Iris pigment epithelial cell (primary cell): ENCODE measurements at regions not wholly inside any gene's neighbourhood (a gene's known extent, or its start where the extent isn't known, plus 50 kb on each side); places are given as distances from the start of the nearest gene placed in this dataset.
A peak's percentile ranks its signal among the peaks of the same experiment; 100 is the strongest.

Experiments used
- DNase-seq: peaks from one replicate; pipeline ENCODE4 v3.0.0-alpha.2; 2011; ENCODE audit warnings: low read depth

DNA sequence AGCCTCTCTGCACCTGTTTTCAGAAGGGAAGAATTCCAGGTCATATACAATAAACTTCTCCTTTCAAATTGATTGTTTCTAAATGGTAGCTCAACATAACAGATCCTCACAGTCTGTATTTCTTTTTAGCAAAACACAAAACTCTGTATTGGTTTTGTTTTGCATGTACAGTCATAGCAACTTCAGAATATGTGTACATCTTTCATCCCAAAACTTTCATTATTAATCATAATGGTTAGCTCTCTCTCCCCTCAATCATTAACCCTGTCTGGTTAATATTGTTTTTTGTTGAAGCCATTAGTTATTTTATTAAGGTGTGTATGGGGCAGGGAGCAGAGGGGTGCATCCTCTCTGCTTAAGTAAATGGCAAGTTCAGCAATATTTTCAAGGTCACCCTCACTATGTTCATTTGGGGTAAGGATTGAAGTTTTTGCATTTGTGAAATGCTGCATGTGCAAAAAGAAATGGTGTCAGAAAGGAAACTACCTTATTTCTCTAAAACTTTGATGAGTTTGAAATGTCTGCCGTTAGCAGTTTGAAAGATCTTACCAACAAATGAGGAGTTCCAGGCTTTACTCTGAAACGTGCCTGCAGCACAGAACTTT is 136.8 kb upstream of the BTBD3 start:
- no peak for DNase-seq

- no peak for DNase-seq
These were observed 134.4 kb upstream of the BTBD3 start for GRCh38 chr20:11783102-11783850.

DNA sequence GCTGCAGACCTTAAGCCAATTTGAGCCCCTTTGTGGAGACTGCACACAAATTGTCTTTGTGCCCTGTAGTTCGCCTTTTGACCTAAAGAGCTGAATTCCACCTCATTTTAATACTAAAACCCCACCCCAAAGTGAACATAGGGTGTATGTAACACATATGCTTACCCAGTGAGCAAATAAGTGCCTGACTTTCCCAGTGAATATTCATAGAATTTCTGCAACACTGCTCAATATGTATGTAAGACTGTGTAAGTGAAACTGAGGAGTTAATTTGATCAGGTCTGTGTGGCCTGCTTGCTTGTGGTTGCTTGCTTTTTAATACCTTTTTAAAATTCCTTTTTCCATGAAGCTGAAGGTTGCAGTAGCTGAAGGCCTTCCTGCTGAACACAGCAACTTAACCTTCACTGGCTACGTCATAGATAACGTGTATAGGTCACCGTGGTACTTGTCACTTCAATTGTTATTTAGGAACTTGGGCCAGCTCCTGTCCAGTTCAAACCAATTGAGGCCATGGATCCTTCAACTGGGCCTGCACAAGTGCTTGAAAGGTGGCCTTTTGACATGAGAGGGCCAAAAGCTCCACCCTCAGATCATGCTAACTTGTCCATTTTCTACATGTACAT is 131.7 kb upstream of the BTBD3 start:
- DNase-seq, result no peak

- DNase-seq, result no peak
These were observed 127.6 kb upstream of the BTBD3 start for GRCh38 chr20:11790046-11790445.

GRCh38 chr20:11791316-11791715 is 126.4 kb upstream of the BTBD3 start:
- DNase-seq, result no peak

DNA sequence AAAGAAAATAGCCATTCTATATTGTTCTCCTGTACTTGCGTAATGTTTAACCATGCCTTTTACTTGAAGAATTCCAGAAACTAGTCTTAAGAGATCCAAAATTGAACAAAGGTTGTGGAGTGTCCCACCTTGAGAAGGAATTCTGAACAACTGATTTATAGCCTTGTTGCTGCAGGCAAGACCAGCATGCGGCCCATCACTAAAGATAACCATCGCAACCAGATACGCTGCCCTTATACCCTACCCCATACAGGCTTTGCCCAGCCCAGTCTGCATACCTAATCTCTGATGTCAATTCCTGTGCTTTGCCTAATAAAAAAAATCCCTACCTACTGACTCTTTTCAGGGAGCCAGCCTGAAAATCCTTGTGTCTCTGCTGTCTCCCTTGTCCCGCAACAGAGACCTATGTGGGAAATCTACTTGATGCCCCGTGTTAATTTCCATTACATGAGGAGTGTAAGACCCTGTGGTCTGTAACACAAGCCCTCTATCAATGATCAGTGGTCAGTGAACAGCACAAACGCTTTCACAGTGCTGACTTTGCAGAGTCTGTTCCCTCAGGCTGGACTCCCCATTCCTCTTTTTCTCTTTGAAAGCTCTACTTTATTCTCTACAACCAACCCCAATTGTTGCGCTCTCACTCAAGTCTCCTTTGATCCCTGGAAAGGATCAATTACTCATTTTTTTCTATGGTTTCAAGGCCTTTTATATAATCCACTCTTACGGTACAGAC is 125.7 kb upstream of the BTBD3 start:
- no peak for DNase-seq

GRCh38 chr20:11792568-11792953 is 125.1 kb upstream of the BTBD3 start:
- DNase-seq, result no peak

DNA sequence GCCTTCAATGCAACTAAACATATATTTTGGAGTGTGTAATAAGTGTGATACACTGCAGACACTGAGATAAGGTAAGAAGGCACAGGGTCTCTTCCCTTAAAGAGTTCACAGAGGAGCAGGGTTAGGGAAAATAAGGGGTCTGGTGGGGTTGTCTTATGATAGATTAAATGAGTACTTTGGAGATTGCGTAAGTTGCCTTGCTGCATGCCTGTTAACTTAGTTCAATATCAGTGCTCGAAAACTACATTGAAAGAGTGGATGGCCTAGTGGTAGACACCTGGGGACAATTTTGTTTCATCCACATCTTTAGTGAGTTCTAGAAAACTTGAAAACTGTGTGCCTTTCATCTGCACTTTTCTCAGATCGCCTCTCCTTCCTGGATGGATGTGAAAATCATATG is 123.2 kb upstream of the BTBD3 start:
- DNase-seq, result no peak

DNA sequence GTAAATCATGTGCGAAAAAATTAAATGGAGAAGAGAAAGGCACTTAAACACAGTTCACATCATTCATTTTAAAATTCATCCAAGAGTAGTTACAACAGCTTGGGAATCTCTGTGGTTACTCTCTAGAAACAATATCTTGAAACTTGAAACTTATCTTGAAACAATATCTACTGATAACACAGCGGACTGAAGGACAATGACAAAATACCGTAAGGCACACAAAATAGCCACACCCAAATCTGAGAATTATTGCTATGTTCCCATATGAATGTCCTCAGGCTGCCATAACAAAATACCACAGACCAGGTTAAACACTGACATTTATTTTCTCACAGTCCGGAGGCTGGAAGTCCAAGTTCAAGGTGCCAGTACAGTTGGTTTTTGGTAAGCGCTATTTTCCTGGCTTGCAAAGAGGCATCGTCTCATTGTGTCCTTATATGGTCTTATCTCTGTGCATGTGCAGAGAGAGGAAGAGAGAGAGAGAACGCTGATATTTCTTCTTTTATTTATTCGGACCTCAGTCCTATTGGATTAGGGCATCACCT is 122.5 kb upstream of the BTBD3 start:
- DNase-seq, result no peak

DNA sequence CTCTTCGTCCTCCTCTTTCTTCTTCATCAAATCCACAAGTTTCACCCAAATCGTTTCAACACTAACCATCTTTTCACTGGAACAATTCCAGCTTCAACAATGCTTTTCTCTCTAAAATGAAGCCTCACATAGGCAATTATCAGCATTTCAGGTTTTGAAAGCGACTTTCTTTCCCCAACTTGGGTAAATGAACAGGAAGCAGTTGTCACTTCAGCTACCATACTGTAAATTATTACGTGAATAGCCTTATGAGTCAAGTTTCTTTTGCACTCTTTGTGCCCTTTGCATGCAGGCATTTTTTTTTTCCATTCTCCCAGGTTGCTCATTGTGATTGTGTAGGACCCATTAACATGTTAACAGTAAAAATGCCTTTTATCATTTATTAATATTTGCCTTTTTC is 121.7 kb upstream of the BTBD3 start:
- peak; percentile 57 for DNase-seq

- DNase-seq, result no peak
These were observed 120.5 kb upstream of the BTBD3 start for GRCh38 chr20:11797156-11797555.

DNA sequence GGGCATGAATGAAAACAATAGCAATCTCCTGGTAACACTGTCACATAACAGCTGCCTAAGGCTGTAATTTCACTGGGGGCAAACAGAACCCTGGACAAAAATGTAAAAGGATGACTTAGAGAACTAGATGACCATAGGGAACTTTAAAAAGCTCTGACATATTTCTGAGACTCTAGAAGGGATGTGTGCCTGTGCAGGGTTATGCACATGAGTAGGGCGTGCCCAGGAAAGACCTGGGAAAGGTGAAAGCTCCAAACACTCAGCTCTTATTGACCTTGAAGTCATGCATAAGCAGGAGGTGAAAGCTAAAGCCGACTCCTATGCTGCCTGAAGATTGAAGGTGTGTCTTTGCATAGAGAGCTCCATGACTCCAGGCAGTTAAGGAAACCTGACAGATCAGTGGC is 118.4 kb upstream of the BTBD3 start:
- no peak for DNase-seq

DNA sequence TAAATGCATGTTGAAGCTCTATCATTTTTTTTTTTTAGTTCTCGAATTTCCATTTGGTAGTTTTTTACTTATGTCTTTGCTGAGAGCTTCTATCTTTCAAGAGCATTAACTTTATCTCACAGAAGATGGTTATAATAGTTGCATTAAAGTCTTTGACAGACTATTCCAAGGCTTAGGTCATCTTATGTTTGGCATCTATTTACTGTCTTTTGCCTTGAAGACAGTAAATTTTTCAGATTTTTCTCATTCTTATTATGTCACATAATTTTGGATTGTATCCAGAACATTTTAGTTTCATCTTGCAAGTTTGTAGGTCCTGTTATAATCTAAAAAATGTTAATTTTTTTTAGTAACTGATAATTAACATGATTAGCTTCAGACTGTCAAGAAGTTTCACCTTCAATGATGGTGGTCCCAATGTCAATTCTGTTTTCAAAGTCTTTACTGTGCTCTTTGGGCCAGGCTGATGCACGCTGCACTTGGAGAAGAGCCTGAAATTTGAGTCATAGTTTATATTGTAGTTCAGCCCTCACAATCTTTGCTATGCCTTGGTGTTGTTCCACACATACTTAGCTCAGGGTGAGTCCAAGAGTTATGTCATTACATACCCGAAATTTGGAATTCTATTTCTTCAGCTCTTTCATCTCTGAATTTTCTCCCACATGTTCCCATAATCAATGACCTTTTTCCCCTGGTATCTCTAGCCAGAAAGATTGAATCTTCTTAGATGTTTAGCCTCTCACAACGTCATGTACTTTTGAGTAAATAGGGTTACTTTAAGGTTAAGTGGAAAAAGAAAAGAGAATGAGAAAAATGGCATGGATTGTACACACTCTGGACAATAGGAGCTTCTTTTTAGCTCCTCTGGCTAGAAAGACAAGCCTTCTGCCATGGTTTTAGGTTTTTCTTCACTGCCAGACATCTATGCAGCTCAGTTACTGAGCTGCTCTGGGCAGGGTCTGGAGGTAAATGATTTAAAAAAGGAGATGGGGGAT is 110.3 kb upstream of the BTBD3 start:
- peak; percentile 96 for DNase-seq

GRCh38 chr20:11808841-11809240 is 108.9 kb upstream of the BTBD3 start:
- DNase-seq, result no peak

DNA sequence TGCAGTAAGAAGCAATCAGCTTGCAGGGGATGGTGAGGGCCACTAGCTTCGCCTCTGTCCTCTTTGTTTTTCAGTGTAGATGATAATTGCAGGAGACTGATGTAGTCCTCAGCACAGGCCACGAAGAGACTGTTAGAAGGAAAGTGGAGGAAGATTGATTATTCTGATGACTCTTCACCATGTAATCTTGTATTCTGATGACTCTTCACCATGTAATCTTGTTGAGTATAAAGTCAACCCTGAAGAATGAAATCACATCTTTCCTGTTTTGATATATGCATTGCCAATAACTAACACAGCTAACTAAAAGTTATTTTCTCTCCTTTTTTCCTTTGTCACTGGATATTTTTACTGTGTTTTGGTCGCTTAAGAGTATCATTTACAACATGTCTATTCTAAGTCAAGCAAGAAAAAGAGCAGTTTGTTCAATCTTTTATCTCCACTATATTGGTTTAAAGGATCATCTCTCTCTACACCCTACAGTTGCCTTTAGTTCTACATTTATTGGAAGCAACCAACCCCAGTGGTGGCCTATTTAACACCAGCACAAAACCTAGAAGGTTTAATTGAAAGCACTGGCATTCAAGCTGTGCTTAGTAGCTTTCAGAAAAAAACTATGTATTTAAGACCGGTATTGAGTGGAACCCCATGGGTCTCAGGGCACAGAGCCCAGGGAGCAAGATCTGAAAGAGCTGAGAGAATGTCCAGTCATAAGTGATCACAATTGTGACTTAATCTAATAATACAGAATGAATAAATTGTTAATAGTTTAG is 107.2 kb upstream of the BTBD3 start:
- peak; percentile 86 for DNase-seq

DNA sequence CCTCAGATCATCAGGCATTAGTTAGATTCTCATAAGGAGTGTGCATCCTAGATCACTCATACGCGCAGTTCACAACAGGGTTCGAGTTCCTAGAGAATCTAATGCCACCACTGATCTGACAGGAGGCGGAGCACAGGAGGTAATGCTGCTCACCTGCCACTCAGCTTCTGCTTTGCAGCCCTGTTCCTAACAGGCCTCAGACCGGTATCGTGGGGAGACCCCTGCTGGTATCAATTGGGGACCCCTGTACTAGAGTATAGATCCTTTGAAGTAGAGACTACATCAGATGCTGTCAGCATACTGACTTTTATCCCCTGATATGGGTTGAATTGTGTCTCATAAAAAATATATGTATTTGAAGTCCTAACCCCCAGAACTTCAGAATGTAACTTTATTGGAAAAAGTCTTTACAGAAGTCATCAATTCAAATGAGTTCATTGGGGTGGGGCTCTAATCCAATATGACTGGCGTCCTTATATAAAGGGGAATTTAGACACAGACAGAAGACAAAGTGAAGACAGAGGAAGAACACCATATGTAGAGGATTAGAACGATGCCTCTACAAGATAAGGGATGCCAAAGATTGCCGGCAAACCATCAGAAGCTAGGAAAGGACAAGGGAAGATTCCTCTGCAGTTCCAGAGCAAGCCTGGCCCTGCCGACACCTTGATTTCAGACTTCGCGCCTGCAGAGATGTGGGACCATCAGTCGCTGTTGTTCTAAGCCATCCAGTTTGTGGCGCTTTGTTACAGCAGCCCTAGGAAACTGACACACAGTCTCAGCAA is 104.4 kb upstream of the BTBD3 start:
- DNase-seq, result no peak

- peak; percentile 96 for DNase-seq
These were observed 103.4 kb upstream of the BTBD3 start for GRCh38 chr20:11814267-11814666.

DNA sequence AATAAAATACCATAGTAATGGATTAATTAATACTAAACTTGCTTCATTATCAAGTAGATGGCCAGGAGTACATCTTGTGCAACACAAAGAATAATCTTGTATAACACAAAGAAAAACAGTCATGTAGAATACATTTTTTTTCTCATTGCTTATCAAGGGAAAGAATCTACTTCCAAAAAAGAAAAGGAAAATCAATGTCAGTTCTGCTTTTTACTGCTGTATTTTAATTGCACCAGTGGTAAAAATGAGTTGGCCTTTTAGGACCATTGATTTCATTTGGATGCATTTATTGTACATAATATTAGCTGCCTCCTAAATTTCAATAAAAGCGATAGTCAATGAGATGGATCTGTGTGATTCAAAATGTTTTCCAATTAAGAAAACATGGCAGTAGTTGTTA is 96.9 kb upstream of the BTBD3 start:
- no peak for DNase-seq

DNA sequence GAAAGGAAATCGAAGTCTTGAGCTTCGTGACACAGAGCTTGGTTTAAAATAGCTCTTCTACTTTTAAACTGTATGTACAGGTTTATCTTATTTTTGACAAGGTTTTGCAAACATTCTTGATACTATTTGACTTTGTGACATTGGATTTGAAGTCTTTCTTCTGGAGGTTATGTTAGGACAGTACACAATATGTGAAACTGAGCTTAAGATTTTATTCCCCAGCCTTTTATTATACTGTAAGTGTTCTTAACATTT is 95.2 kb upstream of the BTBD3 start:
- no peak for DNase-seq

GRCh38 chr20:11826334-11826733 is 91.4 kb upstream of the BTBD3 start:
- no peak for DNase-seq
